SU-DHL-6 (cell line): ENCODE measurements at regions not wholly inside any gene's neighbourhood (a gene's known extent, or its start where the extent isn't known, plus 50 kb on each side); places are given as distances from the start of the nearest gene placed in this dataset.

Experiments used
- EZH2phosphoT487 ChIP-seq: fragments of 200-600 bp; sonication (generic), shearing (Covaris generic); conservative IDR thresholded peaks from 2 replicates; pipeline ENCODE4 v1.6.1; 2018; ENCODE audit warnings: mild to moderate bottlenecking, antibody characterized with exemption, low read length, moderate library complexity, mixed read lengths
- TF ChIP-seq, protein P1 (sequence below): fragments of 200-600 bp; sonication (generic); IDR thresholded peaks from one replicate; pipeline ENCODE4 v1.5.1; 2017; ENCODE audit warnings: antibody characterized with exemption, mild to moderate bottlenecking, low read length, moderate library complexity; ENCODE audit not compliant: insufficient read depth, poor library complexity, severe bottlenecking

DNA sequence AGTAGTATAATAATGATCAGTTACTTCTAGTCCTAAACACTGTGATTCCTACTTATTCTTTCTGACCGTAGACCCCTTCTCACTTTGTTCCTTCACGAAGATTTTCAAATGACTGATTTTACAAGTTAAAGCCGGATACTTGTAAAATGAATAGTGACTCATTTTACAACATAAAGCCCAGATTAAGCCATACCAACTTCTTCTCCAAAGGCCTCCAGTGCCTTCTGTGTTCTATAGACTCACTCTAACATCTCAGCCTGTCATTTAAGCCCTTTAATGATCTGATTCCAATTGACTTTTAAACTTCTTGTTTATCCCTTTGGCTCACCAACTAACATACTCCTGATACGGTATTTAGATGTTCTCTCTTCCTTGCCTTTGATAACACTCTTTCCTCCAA lies 480.0 kb upstream of the HS3ST1 start:
- TF ChIP-seq, protein P1, sequence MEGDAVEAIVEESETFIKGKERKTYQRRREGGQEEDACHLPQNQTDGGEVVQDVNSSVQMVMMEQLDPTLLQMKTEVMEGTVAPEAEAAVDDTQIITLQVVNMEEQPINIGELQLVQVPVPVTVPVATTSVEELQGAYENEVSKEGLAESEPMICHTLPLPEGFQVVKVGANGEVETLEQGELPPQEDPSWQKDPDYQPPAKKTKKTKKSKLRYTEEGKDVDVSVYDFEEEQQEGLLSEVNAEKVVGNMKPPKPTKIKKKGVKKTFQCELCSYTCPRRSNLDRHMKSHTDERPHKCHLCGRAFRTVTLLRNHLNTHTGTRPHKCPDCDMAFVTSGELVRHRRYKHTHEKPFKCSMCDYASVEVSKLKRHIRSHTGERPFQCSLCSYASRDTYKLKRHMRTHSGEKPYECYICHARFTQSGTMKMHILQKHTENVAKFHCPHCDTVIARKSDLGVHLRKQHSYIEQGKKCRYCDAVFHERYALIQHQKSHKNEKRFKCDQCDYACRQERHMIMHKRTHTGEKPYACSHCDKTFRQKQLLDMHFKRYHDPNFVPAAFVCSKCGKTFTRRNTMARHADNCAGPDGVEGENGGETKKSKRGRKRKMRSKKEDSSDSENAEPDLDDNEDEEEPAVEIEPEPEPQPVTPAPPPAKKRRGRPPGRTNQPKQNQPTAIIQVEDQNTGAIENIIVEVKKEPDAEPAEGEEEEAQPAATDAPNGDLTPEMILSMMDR, result no peak
- no peak for TF ChIP-seq EZH2phosphoT487
